ENCODE measurements at regions not wholly inside any gene's neighbourhood (a gene's known extent, or its start where the extent isn't known, plus 50 kb on each side); places are given as distances from the start of the nearest gene placed in this dataset.

GRCh38 chr13:90120026-90120425 is 1227.5 kb upstream of the MIR17HG start:
- DNase-seq, result no peak

- DNase-seq, result no peak
Observed at GRCh38 chr13:90121784-90122183, 1225.7 kb upstream of the MIR17HG start.

- no peak for DNase-seq
Observed at GRCh38 chr13:90122531-90122930, 1225.0 kb upstream of the MIR17HG start.

- DNase-seq, result no peak
Observed at GRCh38 chr13:90135558-90135957, 1211.9 kb upstream of the MIR17HG start.

- DNase-seq, result no peak
Observed at GRCh38 chr13:90142251-90142650, 1205.2 kb upstream of the MIR17HG start.

GRCh38 chr13:90154311-90154960 is 1193.1 kb upstream of the MIR17HG start:
- DNase-seq, result no peak

GRCh38 chr13:90156390-90156789 is 1191.1 kb upstream of the MIR17HG start:
- no peak for DNase-seq

GRCh38 chr13:90168953-90169352 is 1178.5 kb upstream of the MIR17HG start:
- no peak for DNase-seq

- DNase-seq, result no peak
Observed at GRCh38 chr13:90170208-90170607, 1177.3 kb upstream of the MIR17HG start.

GRCh38 chr13:90171649-90172048 is 1175.8 kb upstream of the MIR17HG start:
- DNase-seq, result no peak

GRCh38 chr13:90177512-90177911 is 1170.0 kb upstream of the MIR17HG start:
- DNase-seq, result no peak

GRCh38 chr13:90184355-90184754 is 1163.1 kb upstream of the MIR17HG start:
- DNase-seq, result no peak

GRCh38 chr13:90185734-90186133 is 1161.8 kb upstream of the MIR17HG start:
- no peak for DNase-seq

GRCh38 chr13:90187478-90188350 is 1159.8 kb upstream of the MIR17HG start:
- DNase-seq, result no peak

GRCh38 chr13:90188351-90188636 is 1159.2 kb upstream of the MIR17HG start:
- no peak for DNase-seq

- no peak for DNase-seq
Observed at GRCh38 chr13:90197722-90198121, 1149.8 kb upstream of the MIR17HG start.

- no peak for DNase-seq
Observed at GRCh38 chr13:90201202-90201601, 1146.3 kb upstream of the MIR17HG start.

- DNase-seq, result no peak
Observed at GRCh38 chr13:90201676-90202460, 1145.6 kb upstream of the MIR17HG start.

GRCh38 chr13:90205081-90205480 is 1142.4 kb upstream of the MIR17HG start:
- DNase-seq, result no peak

- DNase-seq, result no peak
Observed at GRCh38 chr13:90205911-90206310, 1141.6 kb upstream of the MIR17HG start.

GRCh38 chr13:90217275-90217674 is 1130.2 kb upstream of the MIR17HG start:
- no peak for DNase-seq

GRCh38 chr13:90222758-90223157 is 1124.7 kb upstream of the MIR17HG start:
- DNase-seq, result no peak

- DNase-seq, result no peak
Observed at GRCh38 chr13:90230311-90230710, 1117.2 kb upstream of the MIR17HG start.

GRCh38 chr13:90232291-90232690 is 1115.2 kb upstream of the MIR17HG start:
- DNase-seq, result no peak
